DOHH2 (cell line): ENCODE measurements at regions not wholly inside any gene's neighbourhood (a gene's known extent, or its start where the extent isn't known, plus 50 kb on each side); places are given as distances from the start of the nearest gene placed in this dataset.
"Not testable (repeated sequence)": the region's sequence is repeated elsewhere in the genome, so short reads cannot be mapped to it uniquely, and the experiment has no call there.

Experiments used
- H3F3A ChIP-seq: fragments of 200-600 bp; sonication (generic), shearing (Covaris generic); 2 replicates; pipeline ENCODE4 v1.6.0; 2016; ENCODE audit warnings: antibody characterized with exemption, mild to moderate bottlenecking; ENCODE audit not compliant: control insufficient read depth, insufficient read depth
- H3K27ac ChIP-seq: fragments of 200-600 bp; sonication (generic); 2 replicates; pipeline ENCODE4 v1.5.1; 2014; ENCODE audit warnings: low read depth, mild to moderate bottlenecking, low read length, moderate library complexity
- H3K27me3 ChIP-seq: fragments of 200-600 bp; sonication (generic); 2 replicates; pipeline ENCODE4 v1.6.1; 2014; ENCODE audit warnings: mild to moderate bottlenecking, low read length, mixed read lengths; ENCODE audit not compliant: control insufficient read depth
- H3K36me3 ChIP-seq: fragments of 200-600 bp; sonication (generic); 2 replicates; pipeline ENCODE4 v1.6.1; 2014; ENCODE audit warnings: mild to moderate bottlenecking, low read length, moderate library complexity, mixed read lengths; ENCODE audit not compliant: control insufficient read depth
- H3K4me1 ChIP-seq: fragments of 200-600 bp; sonication (generic); 2 replicates; pipeline ENCODE4 v1.6.1; 2014; ENCODE audit warnings: mild to moderate bottlenecking, low read length, mixed read lengths; ENCODE audit not compliant: control insufficient read depth
- H3K4me2 ChIP-seq: fragments of 200-600 bp; sonication (generic); 2 replicates; pipeline ENCODE4 v1.6.0; 2014; ENCODE audit warnings: mild to moderate bottlenecking, low read length, moderate library complexity
- H3K4me3 ChIP-seq: fragments of 200-600 bp; sonication (generic); 2 replicates; pipeline ENCODE4 v1.5.1; 2014; ENCODE audit warnings: mild to moderate bottlenecking, low read length, mixed read lengths
- H3K79me2 ChIP-seq: fragments of 200-600 bp; sonication (generic); 2 replicates; pipeline ENCODE4 v1.6.1; 2014; ENCODE audit warnings: mild to moderate bottlenecking, low read length, mixed read lengths; ENCODE audit not compliant: control insufficient read depth
- H3K9me2 ChIP-seq: fragments of 200-600 bp; sonication (generic); replicated peaks from 2 replicates; pipeline ENCODE4 v1.6.1; 2014; ENCODE audit warnings: mild to moderate bottlenecking, low read length, mixed read lengths; ENCODE audit not compliant: control insufficient read depth
- H3K9me3 ChIP-seq: fragments of 200-600 bp; sonication (generic); 2 replicates; pipeline ENCODE4 v1.6.1; 2014; ENCODE audit warnings: antibody characterized with exemption, low read length, mixed read lengths; ENCODE audit not compliant: control insufficient read depth, insufficient read depth
- H4K20me1 ChIP-seq: fragments of 200-600 bp; sonication (generic); 2 replicates; pipeline ENCODE4 v1.6.0; 2014; ENCODE audit warnings: low read depth, mild to moderate bottlenecking, antibody characterized with exemption, low read length, moderate library complexity; ENCODE audit not compliant: control insufficient read depth, insufficient read depth
- CTCF ChIP-seq: fragments of 200-600 bp; sonication (generic); IDR thresholded peaks from one replicate; pipeline ENCODE4 v1.5.1; 2014; ENCODE audit warnings: antibody characterized with exemption, mild to moderate bottlenecking, low read depth, low read length; ENCODE audit not compliant: poor library complexity, severe bottlenecking
- EZH2phosphoT487 ChIP-seq: fragments of 200-600 bp; sonication (generic); IDR thresholded peaks from 2 replicates; pipeline ENCODE4 v1.6.1; 2017; ENCODE audit warnings: borderline replicate concordance, mild to moderate bottlenecking, antibody characterized with exemption, low read length, moderate library complexity, mixed read lengths

- H3K4me3 ChIP-seq: no peak overlapping the region
- no peaks in the 10 kb centered on the region for H3K27me3 ChIP-seq
- no peaks in the 10 kb centered on the region for H3F3A ChIP-seq
- no peaks in the 10 kb centered on the region for H3K36me3 ChIP-seq
- no peaks in the 10 kb centered on the region for H3K79me2 ChIP-seq
- no peak overlapping the region for H3K4me2 ChIP-seq
- no peak overlapping the region for H3K27ac ChIP-seq
- no peaks in the 10 kb centered on the region for H3K4me1 ChIP-seq
- H3K9me2 ChIP-seq: no peaks in the 10 kb centered on the region
- H4K20me1 ChIP-seq: no peaks in the 10 kb centered on the region
- H3K9me3 ChIP-seq: no peaks in the 10 kb centered on the region
- no peak for TF ChIP-seq EZH2phosphoT487
- TF ChIP-seq CTCF: no peak
Observed at GRCh38 chr2:238616681-238617080, 190.0 kb downstream of the ASB1 start.

GRCh38 chr2:238618494-238619283 lies 192.0 kb downstream of the ASB1 start:
- H3K4me3 ChIP-seq, H3K36me3 ChIP-seq, H3K27ac ChIP-seq, H3K79me2 ChIP-seq, H3K9me3 ChIP-seq, H3F3A ChIP-seq, H3K9me2 ChIP-seq, H3K4me2 ChIP-seq, H3K27me3 ChIP-seq, H4K20me1 ChIP-seq, H3K4me1 ChIP-seq: not testable (repeated sequence)
- peak; percentile 30 for TF ChIP-seq CTCF

- no peaks in the 10 kb centered on the region for H3K9me3 ChIP-seq
- H3F3A ChIP-seq: no peaks in the 10 kb centered on the region
- H4K20me1 ChIP-seq: no peaks in the 10 kb centered on the region
- H3K27me3 ChIP-seq: no peaks in the 10 kb centered on the region
- H3K36me3 ChIP-seq: no peaks in the 10 kb centered on the region
- H3K4me2 ChIP-seq: no peak overlapping the region
- H3K27ac ChIP-seq: no peak overlapping the region
- no peak for TF ChIP-seq CTCF
- no peak for TF ChIP-seq EZH2phosphoT487
- H3K79me2 ChIP-seq: no peaks in the 10 kb centered on the region
- no peak overlapping the region for H3K4me3 ChIP-seq
- H3K9me2 ChIP-seq: no peaks in the 10 kb centered on the region
- H3K4me1 ChIP-seq: no peaks in the 10 kb centered on the region
Observed at GRCh38 chr2:238627899-238628298, 201.2 kb downstream of the ASB1 start.
